ENCODE measurements at regions not wholly inside any gene's neighbourhood (a gene's known extent, or its start where the extent isn't known, plus 50 kb on each side); places are given as distances from the start of the nearest gene placed in this dataset.

DNA sequence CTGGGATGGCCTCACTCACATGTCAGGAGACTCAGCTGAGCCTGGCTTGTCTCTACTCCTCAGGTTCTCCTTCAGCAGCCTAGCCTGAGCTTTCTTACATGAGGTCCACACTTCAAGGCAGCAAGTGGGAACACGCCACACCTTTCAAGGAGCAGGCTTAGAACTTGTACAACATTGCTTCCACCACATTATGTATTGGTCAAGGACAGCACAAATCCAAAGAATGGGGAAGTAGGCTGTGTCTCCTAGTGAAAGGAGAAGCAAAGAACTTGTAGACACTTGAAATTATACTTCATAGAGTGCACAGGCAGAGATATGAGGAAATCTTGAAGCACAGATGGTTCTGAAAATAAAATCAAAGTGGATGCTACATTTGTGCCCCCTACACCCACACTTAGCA is 120.9 kb upstream of the NOCT start:
- TF ChIP-seq POLR2A (IDR thresholded peaks at IDR 0.05; ENCODE audit: low read length) (no peak), GATA1 (IDR thresholded peaks at IDR 0.05; ENCODE audit: low read depth, low read length) (no peak)
